Tibial nerve (tissue), 4 donors: ENCODE measurements at regions not wholly inside any gene's neighbourhood (a gene's known extent, or its start where the extent isn't known, plus 50 kb on each side); places are given as distances from the start of the nearest gene placed in this dataset.

ENCODE experiments used
- DNase-seq, 2 donors: peaks; one replicate each; pipeline ENCODE4 v3.0.0-alpha.2; 2019; ENCODE audit warnings: low spot score in 2 of 2
- H3K27ac ChIP-seq, 4 donors: fragments of 200-600 bp; sonication (generic) in 3 of 4; one replicate each; pipeline ENCODE4 v1.5.1; 2017 to 2019; ENCODE audit warnings: mild to moderate bottlenecking in 1 of 4
- H3K27me3 ChIP-seq, 2 donors: fragments of 200-600 bp; sonication (generic) in 1 of 2; one replicate each; pipeline versions ENCODE4 v1.5.1 to v1.6.0; 2017 to 2019
- H3K36me3 ChIP-seq, 3 donors: fragments of 200-600 bp; sonication (generic); one replicate each; pipeline ENCODE4 v1.5.1; 2018 to 2019
- H3K4me1 ChIP-seq, 4 donors: fragments of 200-600 bp; sonication (generic) in 3 of 4; one replicate each; pipeline ENCODE4 v1.5.1; 2017 to 2019
- H3K4me3 ChIP-seq, 4 donors: fragments of 200-600 bp; sonication (generic) in 3 of 4; one replicate each; pipeline ENCODE4 v1.5.1; 2017 to 2019; ENCODE audit warnings: mild to moderate bottlenecking in 1 of 4, moderate library complexity in 1 of 4
- H3K9me3 ChIP-seq, 4 donors: fragments of 200-600 bp; sonication (generic) in 3 of 4; one replicate each; pipeline ENCODE4 v1.5.1; 2017 to 2019
- EP300 ChIP-seq, 2 donors: sonication (generic); formaldehyde crosslinking; IDR thresholded peaks; one replicate each; pipeline ENCODE4 v1.6.1; 2017; ENCODE audit warnings: antibody characterized with exemption in 2 of 2, mild to moderate bottlenecking in 1 of 2
- POLR2A ChIP-seq, 2 donors: fragments of 450-650 bp; IDR thresholded peaks; one replicate each; pipeline ENCODE4 v1.6.1; 2017; ENCODE audit warnings: antibody characterized with exemption in 2 of 2, mild to moderate bottlenecking in 2 of 2, moderate library complexity in 2 of 2
- WGBS, 2 donors: methylation state at CpG; one replicate each; pipeline ENCODE4 v1.1.5; 2018; 5-methylcytosine and 5-hydroxymethylcytosine counted together
- TF ChIP-seq, protein P1 (sequence below), 5 experiments: fragments of 200-600 bp in 3 of 5; fragments of 450-650 bp in 2 of 5; sonication (generic) in 3 of 5; IDR thresholded peaks; one replicate each; pipeline ENCODE4 v1.5.1; 2016 to 2019; ENCODE audit warnings: antibody characterized with exemption in 5 of 5, mild to moderate bottlenecking in 3 of 5, moderate library complexity in 2 of 5

GRCh38 chrX:96424007-96424406 lies 260.6 kb upstream of the DIAPH2 start:
- DNase-seq: no peak
- H3K36me3 ChIP-seq: no peaks in the 10 kb centered on the region
- H3K9me3 ChIP-seq: no peaks in the 10 kb centered on the region
- H3K4me1 ChIP-seq: no peaks in the 10 kb centered on the region
- peaks cover 0 to 15% of the 10 kb centered on the region in 2 donors for H3K27me3 ChIP-seq
- TF ChIP-seq POLR2A (IDR thresholded peaks at IDR 0.05): no peak
- no peak for TF ChIP-seq EP300 (IDR thresholded peaks at IDR 0.05)
- TF ChIP-seq, protein P1, sequence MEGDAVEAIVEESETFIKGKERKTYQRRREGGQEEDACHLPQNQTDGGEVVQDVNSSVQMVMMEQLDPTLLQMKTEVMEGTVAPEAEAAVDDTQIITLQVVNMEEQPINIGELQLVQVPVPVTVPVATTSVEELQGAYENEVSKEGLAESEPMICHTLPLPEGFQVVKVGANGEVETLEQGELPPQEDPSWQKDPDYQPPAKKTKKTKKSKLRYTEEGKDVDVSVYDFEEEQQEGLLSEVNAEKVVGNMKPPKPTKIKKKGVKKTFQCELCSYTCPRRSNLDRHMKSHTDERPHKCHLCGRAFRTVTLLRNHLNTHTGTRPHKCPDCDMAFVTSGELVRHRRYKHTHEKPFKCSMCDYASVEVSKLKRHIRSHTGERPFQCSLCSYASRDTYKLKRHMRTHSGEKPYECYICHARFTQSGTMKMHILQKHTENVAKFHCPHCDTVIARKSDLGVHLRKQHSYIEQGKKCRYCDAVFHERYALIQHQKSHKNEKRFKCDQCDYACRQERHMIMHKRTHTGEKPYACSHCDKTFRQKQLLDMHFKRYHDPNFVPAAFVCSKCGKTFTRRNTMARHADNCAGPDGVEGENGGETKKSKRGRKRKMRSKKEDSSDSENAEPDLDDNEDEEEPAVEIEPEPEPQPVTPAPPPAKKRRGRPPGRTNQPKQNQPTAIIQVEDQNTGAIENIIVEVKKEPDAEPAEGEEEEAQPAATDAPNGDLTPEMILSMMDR (IDR thresholded peaks at IDR 0.05): no peak
- WGBS, 2 donors: 56 to 60% methylated on average over 3 of the region's 3 CpGs
- no peak overlapping the region for H3K27ac ChIP-seq
- no peak overlapping the region for H3K4me3 ChIP-seq

- H3K27me3 ChIP-seq: peaks cover 0 to 25% of the 10 kb centered on the region in 2 donors
- no peaks in the 10 kb centered on the region for H3K4me1 ChIP-seq
- no peak overlapping the region for H3K27ac ChIP-seq
- H3K9me3 ChIP-seq: no peaks in the 10 kb centered on the region
- no peak overlapping the region for H3K4me3 ChIP-seq
- no peak for DNase-seq
- H3K36me3 ChIP-seq: no peaks in the 10 kb centered on the region
- TF ChIP-seq POLR2A (IDR thresholded peaks at IDR 0.05) (no peak), EP300 (IDR thresholded peaks at IDR 0.05) (no peak)
- TF ChIP-seq, protein P1 (IDR thresholded peaks at IDR 0.05): no peak
These were observed 259.4 kb upstream of the DIAPH2 start for GRCh38 chrX:96425200-96425599.

DNA sequence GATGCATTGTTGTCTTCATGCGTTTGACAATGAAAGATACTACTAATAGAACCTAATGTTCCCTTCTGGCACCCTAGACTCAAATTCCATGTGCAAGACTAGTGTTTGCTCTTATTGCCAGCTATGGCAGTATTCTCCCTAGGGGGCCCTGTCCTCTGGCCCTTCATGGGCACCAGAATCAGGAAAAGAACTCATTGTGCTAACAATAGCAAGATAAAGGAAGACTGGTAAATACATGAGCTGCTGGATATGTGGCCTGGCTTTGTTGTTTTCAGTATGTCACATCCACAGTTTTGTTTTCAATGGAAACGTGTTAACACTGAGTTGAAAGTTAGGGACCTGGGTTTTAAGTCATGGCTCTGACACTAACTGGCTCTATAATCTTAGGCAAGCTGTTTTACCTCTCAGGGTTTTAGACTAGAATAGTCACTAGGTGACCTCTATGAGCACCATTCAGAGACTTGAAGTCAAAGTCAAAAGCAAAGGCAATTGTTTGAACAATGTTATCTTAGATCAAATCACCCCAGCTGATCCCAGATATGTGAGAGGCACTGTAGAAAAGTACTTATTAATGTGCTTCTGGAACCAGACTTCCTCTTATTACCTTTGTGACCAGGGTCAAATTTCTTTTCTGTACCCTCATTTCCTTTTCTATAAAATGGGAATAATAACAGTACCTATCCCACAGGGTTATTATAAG lies 253.7 kb upstream of the DIAPH2 start:
- WGBS, 2 donors: 68 to 80% methylated on average over 1 to 2 of the region's 2 CpGs
- H3K4me1 ChIP-seq: peaks cover 0 to 7% (median 2%) of the 10 kb centered on the region in 4 donors
- H3K9me3 ChIP-seq: no peaks in the 10 kb centered on the region
- no peak overlapping the region for H3K27ac ChIP-seq
- no peak for DNase-seq
- no peak overlapping the region for H3K4me3 ChIP-seq
- H3K27me3 ChIP-seq: peaks cover 0 to 20% of the 10 kb centered on the region in 2 donors
- no peaks in the 10 kb centered on the region for H3K36me3 ChIP-seq
- TF ChIP-seq EP300 (IDR thresholded peaks at IDR 0.05): no peak
- TF ChIP-seq, protein P1 (IDR thresholded peaks at IDR 0.05): no peak
- no peak for TF ChIP-seq POLR2A (IDR thresholded peaks at IDR 0.05)

DNA sequence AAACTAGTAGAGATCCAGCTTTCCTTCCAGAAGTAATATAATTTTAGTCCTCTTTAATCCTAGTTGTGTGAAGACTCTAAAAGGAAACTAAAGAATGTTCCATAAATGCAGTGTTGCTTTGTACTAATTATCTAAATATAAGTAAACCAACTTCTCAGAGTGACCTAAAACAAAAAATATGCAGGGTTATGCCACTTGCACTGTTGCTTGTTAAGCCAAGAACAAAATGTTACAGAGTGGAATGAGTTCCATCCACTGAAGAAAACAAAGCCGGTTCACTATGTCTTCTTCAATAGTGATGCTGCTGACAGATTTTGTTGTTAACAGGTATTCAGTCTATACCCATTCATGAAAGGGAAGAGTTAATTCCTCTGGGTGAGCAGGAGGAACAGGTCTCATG lies 252.0 kb upstream of the DIAPH2 start:
- H3K27ac ChIP-seq: peak overlapping the region in 1 of 4 donors; percentile 62
- no peak overlapping the region for H3K4me3 ChIP-seq
- H3K36me3 ChIP-seq: no peaks in the 10 kb centered on the region
- 41 to 50% methylated on average over 1 of the region's 1 CpG for WGBS, 2 donors
- no peak for DNase-seq
- peaks cover 0 to 26% of the 10 kb centered on the region in 2 donors for H3K27me3 ChIP-seq
- H3K4me1 ChIP-seq: peaks cover 0 to 7% (median 2%) of the 10 kb centered on the region in 4 donors
- H3K9me3 ChIP-seq: no peaks in the 10 kb centered on the region
- TF ChIP-seq, protein P1 (IDR thresholded peaks at IDR 0.05): no peak
- TF ChIP-seq EP300 (IDR thresholded peaks at IDR 0.05): peak in 1 of 2 donors; percentile 68

GRCh38 chrX:96433409-96434077 lies 251.1 kb upstream of the DIAPH2 start:
- TF ChIP-seq EP300 (IDR thresholded peaks at IDR 0.05): no peak
- TF ChIP-seq POLR2A (IDR thresholded peaks at IDR 0.05): no peak
- Histone ChIP-seq H3K27me3 (peaks cover 0 to 25% of the 10 kb centered on the region in 2 donors), H3K27ac (peak overlapping the region in 2 of 4 donors; percentile 13 to 62), H3K9me3 (no peaks in the 10 kb centered on the region), H3K4me3 (no peak overlapping the region), H3K4me1 (peaks cover 0 to 7% (median 2%) of the 10 kb centered on the region in 4 donors), H3K36me3 (no peaks in the 10 kb centered on the region)
- WGBS, 2 donors: 42 to 69% methylated on average over 2 of the region's 2 CpGs
- no peak for DNase-seq
